22Rv1 (cell line): ENCODE measurements at regions not wholly inside any gene's neighbourhood (a gene's known extent, or its start where the extent isn't known, plus 50 kb on each side); places are given as distances from the start of the nearest gene placed in this dataset.
"Not testable (repeated sequence)": the region's sequence is repeated elsewhere in the genome, so short reads cannot be mapped to it uniquely, and the experiment has no call there.

ENCODE experiments used
- H3K27ac ChIP-seq: fragments of 450-650 bp; 2 replicates; pipeline ENCODE4 v1.5.1; 2017
- ZFX ChIP-seq: fragments of 450-650 bp; IDR thresholded peaks from 2 replicates; pipeline ENCODE4 v1.6.1; 2017; ENCODE audit warnings: antibody characterized with exemption, borderline replicate concordance
- TF ChIP-seq, protein P1 (sequence below): fragments of 450-650 bp; IDR thresholded peaks from 2 replicates; pipeline ENCODE4 v1.5.1; 2017; ENCODE audit warnings: mild to moderate bottlenecking

- TF ChIP-seq, protein P1, sequence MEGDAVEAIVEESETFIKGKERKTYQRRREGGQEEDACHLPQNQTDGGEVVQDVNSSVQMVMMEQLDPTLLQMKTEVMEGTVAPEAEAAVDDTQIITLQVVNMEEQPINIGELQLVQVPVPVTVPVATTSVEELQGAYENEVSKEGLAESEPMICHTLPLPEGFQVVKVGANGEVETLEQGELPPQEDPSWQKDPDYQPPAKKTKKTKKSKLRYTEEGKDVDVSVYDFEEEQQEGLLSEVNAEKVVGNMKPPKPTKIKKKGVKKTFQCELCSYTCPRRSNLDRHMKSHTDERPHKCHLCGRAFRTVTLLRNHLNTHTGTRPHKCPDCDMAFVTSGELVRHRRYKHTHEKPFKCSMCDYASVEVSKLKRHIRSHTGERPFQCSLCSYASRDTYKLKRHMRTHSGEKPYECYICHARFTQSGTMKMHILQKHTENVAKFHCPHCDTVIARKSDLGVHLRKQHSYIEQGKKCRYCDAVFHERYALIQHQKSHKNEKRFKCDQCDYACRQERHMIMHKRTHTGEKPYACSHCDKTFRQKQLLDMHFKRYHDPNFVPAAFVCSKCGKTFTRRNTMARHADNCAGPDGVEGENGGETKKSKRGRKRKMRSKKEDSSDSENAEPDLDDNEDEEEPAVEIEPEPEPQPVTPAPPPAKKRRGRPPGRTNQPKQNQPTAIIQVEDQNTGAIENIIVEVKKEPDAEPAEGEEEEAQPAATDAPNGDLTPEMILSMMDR: no peak
- TF ChIP-seq ZFX: no peak
- no peak overlapping the region for H3K27ac ChIP-seq
Observed at GRCh38 chr17:53219821-53220220, 602.9 kb upstream of the KIF2B start.

DNA sequence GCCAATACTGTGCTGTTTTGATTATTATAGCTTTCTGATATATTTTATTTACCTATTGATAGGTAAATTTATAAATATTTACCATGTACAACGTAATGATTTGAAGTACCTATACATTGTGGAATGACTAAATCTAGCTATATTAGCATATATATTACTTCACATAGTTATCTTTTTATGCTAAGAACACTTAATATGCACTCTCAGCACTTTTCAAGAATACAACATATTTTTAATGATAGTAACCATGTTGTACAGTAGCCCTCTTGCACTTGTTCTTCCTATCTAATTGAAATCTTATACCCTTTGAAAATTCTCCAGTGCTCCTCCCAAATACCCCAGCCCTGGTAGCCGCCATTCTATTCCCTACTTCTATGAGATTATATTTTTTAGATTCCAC is 604.0 kb upstream of the KIF2B start:
- TF ChIP-seq, protein P1: no peak
- no peak for TF ChIP-seq ZFX
- no peak overlapping the region for H3K27ac ChIP-seq

- no peak overlapping the region for H3K27ac ChIP-seq
- TF ChIP-seq, protein P1: no peak
- TF ChIP-seq ZFX: no peak
Observed at GRCh38 chr17:53217311-53217710, 605.4 kb upstream of the KIF2B start.

DNA sequence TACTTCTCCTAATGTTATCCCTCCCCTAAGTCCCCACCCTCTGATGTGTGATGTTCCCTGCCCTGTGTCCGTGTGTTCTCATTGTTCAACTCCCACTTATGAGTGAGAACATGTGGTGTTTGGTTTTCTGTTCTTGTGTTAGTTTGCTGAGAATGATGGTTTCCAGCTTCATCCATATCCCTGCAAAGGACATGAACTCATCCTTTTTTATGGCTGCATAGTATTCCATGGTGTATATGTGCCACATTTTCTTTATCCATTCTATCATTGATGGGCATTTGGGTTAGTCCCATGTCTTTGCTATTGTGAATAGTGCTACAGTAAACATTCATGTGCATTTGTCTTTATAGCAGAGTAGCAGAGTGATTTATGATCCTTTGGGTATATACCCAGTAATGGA is 613.8 kb upstream of the KIF2B start:
- not testable (repeated sequence) for H3K27ac ChIP-seq

- no peak overlapping the region for H3K27ac ChIP-seq
- TF ChIP-seq, protein P1: no peak
- no peak for TF ChIP-seq ZFX
Observed at GRCh38 chr17:53193044-53193443, 629.7 kb upstream of the KIF2B start.

- TF ChIP-seq, protein P1: peak; percentile 50
- TF ChIP-seq ZFX: no peak
- no peak overlapping the region for H3K27ac ChIP-seq
Observed at GRCh38 chr17:53191878-53192277, 630.8 kb upstream of the KIF2B start.

DNA sequence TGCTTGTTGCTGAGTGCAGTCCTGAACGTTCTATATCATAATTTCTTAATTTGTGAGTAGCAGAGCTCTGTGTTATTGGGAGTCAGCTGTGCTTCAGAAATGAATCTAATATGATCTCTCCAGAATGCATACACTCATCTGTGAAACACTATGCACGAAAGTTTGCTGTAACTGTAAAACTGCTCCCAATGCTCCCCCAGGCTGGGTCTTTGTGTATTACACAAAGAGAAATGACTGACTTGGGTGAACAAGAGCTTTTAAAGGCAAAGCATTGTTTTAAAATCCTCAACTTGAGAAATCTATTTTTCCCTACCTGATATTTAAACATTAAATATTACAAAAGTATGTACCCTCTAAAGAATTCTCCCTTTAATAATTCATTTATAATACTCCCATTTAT is 636.7 kb upstream of the KIF2B start:
- H3K27ac ChIP-seq: no peak overlapping the region
- TF ChIP-seq ZFX: no peak
- TF ChIP-seq, protein P1: no peak

DNA sequence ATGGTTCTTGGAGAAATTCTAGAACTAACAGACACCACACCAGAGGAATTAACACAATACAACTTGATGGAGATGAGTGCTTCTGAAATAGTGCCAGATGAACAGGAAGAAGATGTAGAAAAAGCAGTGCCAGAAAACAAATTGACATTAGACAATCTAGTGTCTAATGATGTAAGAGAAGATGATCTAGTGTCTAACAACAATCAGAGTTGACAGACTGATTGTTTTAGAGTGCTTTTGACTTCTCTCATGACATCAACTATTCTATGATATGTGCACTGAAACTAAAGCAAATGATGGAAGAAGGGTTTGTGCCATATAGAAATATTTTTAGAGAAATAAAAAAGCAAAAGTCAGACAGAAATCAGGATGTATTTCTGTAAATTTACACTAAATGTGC is 646.1 kb upstream of the KIF2B start:
- no peak for TF ChIP-seq ZFX
- TF ChIP-seq, protein P1: no peak
- H3K27ac ChIP-seq: no peak overlapping the region
